KMS-11 (cell line): ENCODE measurements at regions not wholly inside any gene's neighbourhood (a gene's known extent, or its start where the extent isn't known, plus 50 kb on each side); places are given as distances from the start of the nearest gene placed in this dataset.

Source experiments
- H2AFZ ChIP-seq: fragments of 200-600 bp; sonication (generic); 2 replicates; pipeline ENCODE4 v1.6.1; 2016; ENCODE audit warnings: antibody characterized with exemption, mixed run types, low read depth
- H3K27ac ChIP-seq: fragments of 200-600 bp; sonication (generic); 2 replicates; pipeline ENCODE4 v1.6.1; 2016; ENCODE audit warnings: mild to moderate bottlenecking, mixed run types
- H3K27me3 ChIP-seq: fragments of 200-600 bp; sonication (generic); 2 replicates; pipeline ENCODE4 v1.6.1; 2017; ENCODE audit warnings: mild to moderate bottlenecking, low read depth, mixed run types, moderate library complexity; ENCODE audit not compliant: insufficient read depth
- H3K36me3 ChIP-seq: fragments of 200-600 bp; sonication (generic); 2 replicates; pipeline ENCODE4 v1.6.1; 2017; ENCODE audit warnings: mild to moderate bottlenecking, mixed run types; ENCODE audit not compliant: insufficient read depth
- H3K4me1 ChIP-seq: fragments of 200-600 bp; sonication (generic); 2 replicates; pipeline ENCODE4 v1.6.1; 2016; ENCODE audit warnings: mild to moderate bottlenecking, low read depth, mixed run types; ENCODE audit not compliant: poor library complexity, severe bottlenecking
- H3K4me2 ChIP-seq: fragments of 200-600 bp; sonication (generic); 2 replicates; pipeline ENCODE4 v1.7.0; 2016; ENCODE audit warnings: mild to moderate bottlenecking, mixed run types
- H3K4me3 ChIP-seq: fragments of 200-600 bp; sonication (generic); IDR thresholded peaks from 2 replicates; pipeline ENCODE4 v1.6.1; 2017; ENCODE audit warnings: low read depth, low read length, mixed read lengths; ENCODE audit not compliant: insufficient read depth
- H3K79me2 ChIP-seq: fragments of 200-600 bp; sonication (generic); 2 replicates; pipeline ENCODE4 v1.6.1; 2016; ENCODE audit warnings: low read depth, mixed run types; ENCODE audit not compliant: insufficient read depth
- H3K9ac ChIP-seq: fragments of 200-600 bp; sonication (generic); 2 replicates; pipeline ENCODE4 v1.6.1; 2016; ENCODE audit warnings: mild to moderate bottlenecking, mixed run types
- H4K20me1 ChIP-seq: fragments of 200-600 bp; sonication (generic); 2 replicates; pipeline ENCODE4 v1.6.1; 2016; ENCODE audit warnings: mild to moderate bottlenecking, mixed run types; ENCODE audit not compliant: insufficient read depth
- CTCF ChIP-seq: fragments of 200-600 bp; sonication (generic); conservative IDR thresholded peaks from 2 replicates; pipeline ENCODE4 v1.6.1; 2017; ENCODE audit warnings: low read depth, mild to moderate bottlenecking, antibody characterized with exemption, low read length, moderate library complexity, mixed read lengths

DNA sequence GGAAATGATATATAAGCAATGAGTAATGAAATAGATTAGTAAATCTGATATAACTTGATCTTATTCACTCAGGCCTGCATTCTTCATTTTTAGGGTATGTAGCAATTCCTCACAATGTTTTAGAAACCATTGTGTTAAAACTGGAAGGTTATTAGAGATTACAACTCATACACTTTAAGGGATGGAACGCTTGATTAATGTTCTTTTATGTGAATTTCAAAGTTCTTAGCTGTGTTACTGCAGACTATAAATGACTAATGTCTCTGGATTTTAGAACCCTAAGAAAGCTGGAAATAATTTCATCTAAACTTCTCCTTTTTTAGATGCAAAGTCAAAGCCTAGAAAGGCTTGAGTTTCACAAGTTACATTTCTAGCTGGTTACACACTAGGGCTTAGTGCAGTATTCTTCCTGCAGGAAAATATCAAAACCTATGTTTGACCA is 148.2 kb upstream of the CLEC14A start:
- H3K9ac ChIP-seq: no peak overlapping the region
- TF ChIP-seq CTCF: no peak

GRCh38 chr14:38400751-38401150 is 144.9 kb upstream of the CLEC14A start:
- Histone ChIP-seq H3K4me2 (no peak overlapping the region), H4K20me1 (no peaks in the 10 kb centered on the region), H3K9ac (no peak overlapping the region), H2AFZ (no peak overlapping the region), H3K79me2 (no peaks in the 10 kb centered on the region), H3K4me3 (no peak overlapping the region), H3K4me1 (no peaks in the 10 kb centered on the region), H3K27me3 (no peaks in the 10 kb centered on the region), H3K27ac (no peak overlapping the region), H3K36me3 (no peaks in the 10 kb centered on the region)
- no peak for TF ChIP-seq CTCF

More for the DNA sequence above, 148.2 kb upstream of the CLEC14A start:
- Histone ChIP-seq H3K4me2 (no peak overlapping the region), H4K20me1 (no peaks in the 10 kb centered on the region), H3K4me3 (no peak overlapping the region), H3K79me2 (no peaks in the 10 kb centered on the region), H2AFZ (no peak overlapping the region), H3K27me3 (no peaks in the 10 kb centered on the region), H3K4me1 (no peaks in the 10 kb centered on the region), H3K27ac (no peak overlapping the region), H3K36me3 (no peaks in the 10 kb centered on the region)

DNA sequence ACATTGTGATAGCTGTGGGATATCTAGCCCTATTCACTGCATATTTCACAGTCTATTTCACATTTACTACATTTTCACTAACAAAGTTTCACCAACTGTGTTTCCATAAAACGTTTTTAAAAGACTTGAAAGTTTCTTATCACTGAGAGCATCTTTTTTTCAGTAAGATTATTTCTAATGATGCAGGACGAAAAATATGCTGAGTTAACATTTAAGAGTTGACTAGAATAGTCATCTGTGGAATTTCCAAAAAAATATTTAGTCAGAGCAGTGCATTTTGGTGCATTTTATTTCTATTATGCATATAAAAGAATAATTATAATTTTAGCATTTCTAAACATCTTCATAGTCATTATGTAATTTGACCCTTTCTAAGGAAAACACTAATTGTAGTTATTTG is 143.8 kb upstream of the CLEC14A start:
- Histone ChIP-seq H3K4me2 (no peak overlapping the region), H3K9ac (no peak overlapping the region), H3K4me3 (no peak overlapping the region), H3K27ac (no peak overlapping the region), H3K79me2 (no peaks in the 10 kb centered on the region), H4K20me1 (no peaks in the 10 kb centered on the region), H3K27me3 (no peaks in the 10 kb centered on the region), H2AFZ (no peak overlapping the region), H3K4me1 (no peaks in the 10 kb centered on the region), H3K36me3 (no peaks in the 10 kb centered on the region)
- no peak for TF ChIP-seq CTCF

DNA sequence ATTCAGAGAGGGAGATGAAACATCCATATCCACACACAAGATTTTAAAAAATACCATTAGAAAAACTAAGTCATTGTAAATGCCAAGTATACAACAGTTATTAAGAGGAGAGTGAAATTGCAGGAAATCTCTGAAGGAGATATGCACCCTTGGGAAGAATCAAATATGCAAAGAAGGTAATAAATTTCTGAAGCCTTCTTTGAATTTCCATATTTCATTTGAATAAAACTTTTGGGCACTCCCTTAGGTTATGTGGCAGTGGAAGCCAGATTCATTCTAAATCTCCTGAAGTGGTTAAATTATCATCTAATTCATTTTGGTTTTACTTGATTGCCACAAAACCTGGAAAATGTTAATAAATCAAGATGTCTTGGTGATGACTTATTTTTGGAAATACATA is 138.9 kb upstream of the CLEC14A start:
- Histone ChIP-seq H3K79me2 (no peaks in the 10 kb centered on the region), H3K4me1 (peaks cover 16% of the 10 kb centered on the region), H2AFZ (no peak overlapping the region), H3K27me3 (no peaks in the 10 kb centered on the region), H4K20me1 (no peaks in the 10 kb centered on the region), H3K4me3 (no peak overlapping the region), H3K27ac (no peak overlapping the region), H3K9ac (no peak overlapping the region), H3K4me2 (no peak overlapping the region), H3K36me3 (no peaks in the 10 kb centered on the region)
- TF ChIP-seq CTCF: no peak
